H7 (cell line): ENCODE measurements at regions not wholly inside any gene's neighbourhood (a gene's known extent, or its start where the extent isn't known, plus 50 kb on each side); places are given as distances from the start of the nearest gene placed in this dataset.
"Not testable (repeated sequence)": the region's sequence is repeated elsewhere in the genome, so short reads cannot be mapped to it uniquely, and the experiment has no call there.

ENCODE experiments used
- DNase-seq: peaks from one replicate; pipeline ENCODE4 v3.0.0; 2012
- H3K27me3 ChIP-seq: 2 replicates; pipeline ENCODE4 v1.6.0; 2011; ENCODE audit warnings: mild to moderate bottlenecking, low read length; ENCODE audit not compliant: control insufficient read depth, insufficient read depth
- H3K36me3 ChIP-seq: replicated peaks from 2 replicates; pipeline ENCODE4 v1.5.1; 2011; ENCODE audit warnings: low read length; ENCODE audit not compliant: control insufficient read depth, insufficient read depth
- H3K4me3 ChIP-seq: 2 replicates; pipeline ENCODE4 v1.5.1; 2011; ENCODE audit warnings: low read depth, mild to moderate bottlenecking, control low read depth, low read length, moderate library complexity; ENCODE audit not compliant: insufficient read depth

DNA sequence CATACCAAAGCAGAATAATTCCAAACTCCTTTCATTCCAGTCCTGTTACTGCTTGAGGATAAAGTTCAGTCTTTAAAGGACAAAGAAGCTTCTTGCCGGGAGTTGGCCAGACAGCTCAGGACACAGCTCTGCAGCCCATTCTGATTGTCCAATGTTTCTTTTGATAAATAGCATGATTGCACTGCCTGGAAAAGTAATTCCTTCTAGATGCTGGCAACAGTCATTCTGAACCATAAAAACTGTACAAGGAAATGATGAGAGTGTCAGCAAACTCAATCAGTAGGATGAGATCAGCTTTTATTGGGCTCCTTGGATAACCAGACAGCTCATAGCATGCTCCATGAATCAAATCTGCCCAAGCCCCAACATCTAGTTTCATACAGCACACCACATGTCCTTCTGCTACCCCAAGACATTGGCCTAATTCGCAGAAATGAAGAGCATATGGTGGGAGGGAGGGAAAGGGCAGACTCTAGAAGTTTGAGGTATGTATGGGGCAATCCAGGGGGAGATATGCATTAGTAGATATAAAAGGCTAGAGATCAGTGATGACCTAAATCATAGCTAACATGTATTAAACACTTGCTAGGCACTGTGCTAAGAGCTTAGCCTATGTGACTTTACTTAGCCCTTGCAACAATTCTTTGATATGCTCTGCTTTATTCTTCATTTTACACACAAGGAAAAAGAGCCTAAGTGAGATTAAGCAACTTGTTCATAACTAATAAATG, 219.9 kb upstream of the NREP start:
- Histone ChIP-seq H3K36me3 (no peaks in the 10 kb centered on the region), H3K27me3 (no peaks in the 10 kb centered on the region), H3K4me3 (no peak overlapping the region)
- no peak for DNase-seq

DNA sequence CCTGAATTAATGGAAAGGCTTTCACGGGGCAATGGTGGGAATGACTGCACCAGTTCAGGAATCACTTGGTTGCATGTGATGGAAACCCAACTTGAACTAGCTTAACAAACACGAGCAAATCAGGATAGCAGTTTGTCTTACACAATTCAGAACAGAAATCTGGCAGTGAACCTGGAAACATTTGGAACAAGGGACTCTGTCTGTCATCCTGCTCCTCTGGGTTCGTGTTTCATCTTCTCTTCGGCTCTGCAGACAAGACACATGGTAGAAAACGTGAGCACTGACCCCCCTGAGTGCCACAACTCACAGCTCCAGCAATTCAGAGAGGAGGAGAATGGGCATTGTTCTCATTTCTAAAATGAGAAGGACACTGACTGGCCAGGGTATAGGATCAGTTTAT, 218.1 kb upstream of the NREP start:
- no peaks in the 10 kb centered on the region for H3K36me3 ChIP-seq
- H3K27me3 ChIP-seq = no peaks in the 10 kb centered on the region
- H3K4me3 ChIP-seq = no peak overlapping the region
- DNase-seq = no peak

DNA sequence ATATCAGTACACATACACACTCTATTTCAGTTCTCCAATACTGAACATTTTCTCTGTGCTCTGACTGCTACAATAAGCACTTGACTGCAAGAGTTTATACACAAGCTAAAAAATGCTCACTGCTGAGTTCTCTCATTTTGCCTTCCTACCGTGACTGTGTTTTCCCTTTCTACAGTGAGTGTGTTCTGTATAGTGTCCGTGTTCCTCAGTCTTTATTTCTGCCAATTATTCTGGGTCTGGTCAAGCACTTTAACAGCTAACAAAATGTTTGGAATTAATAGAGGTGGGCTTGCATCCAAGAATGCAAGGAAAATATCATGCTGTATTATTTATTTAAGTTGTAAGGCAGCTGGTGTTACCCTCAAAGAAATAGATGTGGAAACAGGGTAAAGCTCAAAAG, 217.0 kb upstream of the NREP start:
- Histone ChIP-seq H3K4me3 (no peak overlapping the region), H3K36me3 (no peaks in the 10 kb centered on the region), H3K27me3 (no peaks in the 10 kb centered on the region)
- no peak for DNase-seq

DNA sequence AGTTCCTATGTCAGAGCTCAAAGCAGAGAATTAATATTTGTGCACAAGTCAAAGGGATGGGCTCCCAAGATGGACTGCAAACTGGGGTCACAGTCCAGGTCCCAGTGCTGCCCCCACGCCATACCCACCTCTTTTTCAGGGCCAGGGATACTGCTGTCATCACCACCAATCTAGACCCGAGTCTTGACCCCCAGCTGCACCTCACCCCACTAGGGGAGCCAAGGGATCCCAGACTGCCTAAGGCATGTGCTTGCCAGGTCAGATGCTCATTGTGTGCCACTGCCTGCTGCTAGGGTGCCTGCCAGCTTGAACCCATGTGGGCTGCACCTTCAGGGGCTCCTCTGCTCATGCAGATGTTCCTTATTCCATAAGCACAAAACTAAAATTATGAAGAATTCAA, 215.6 kb upstream of the NREP start:
- no peak for DNase-seq
- Histone ChIP-seq H3K4me3 (no peak overlapping the region), H3K27me3 (no peaks in the 10 kb centered on the region), H3K36me3 (no peaks in the 10 kb centered on the region)

DNA sequence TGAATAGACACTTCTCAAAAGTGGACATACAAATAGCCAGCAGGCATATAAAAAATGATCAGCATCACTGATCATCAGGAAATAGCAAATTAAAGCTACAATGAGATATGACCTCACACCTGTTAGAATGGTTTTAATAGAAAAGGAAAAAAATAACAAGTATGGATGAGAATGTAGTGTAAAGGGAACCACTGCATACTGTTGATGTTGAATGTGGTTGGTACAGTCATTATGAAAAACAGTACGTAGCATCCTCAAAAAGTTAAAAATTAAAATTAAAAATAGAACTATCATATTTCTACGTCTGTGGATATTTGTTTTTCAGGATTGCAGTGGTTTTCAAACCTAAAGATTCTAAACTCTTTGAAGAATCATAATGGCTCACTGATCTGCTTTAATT, 215.1 kb upstream of the NREP start:
- H3K4me3 ChIP-seq = no peak overlapping the region
- no peaks in the 10 kb centered on the region for H3K27me3 ChIP-seq
- DNase-seq = no peak
- H3K36me3 ChIP-seq = no peaks in the 10 kb centered on the region

DNA sequence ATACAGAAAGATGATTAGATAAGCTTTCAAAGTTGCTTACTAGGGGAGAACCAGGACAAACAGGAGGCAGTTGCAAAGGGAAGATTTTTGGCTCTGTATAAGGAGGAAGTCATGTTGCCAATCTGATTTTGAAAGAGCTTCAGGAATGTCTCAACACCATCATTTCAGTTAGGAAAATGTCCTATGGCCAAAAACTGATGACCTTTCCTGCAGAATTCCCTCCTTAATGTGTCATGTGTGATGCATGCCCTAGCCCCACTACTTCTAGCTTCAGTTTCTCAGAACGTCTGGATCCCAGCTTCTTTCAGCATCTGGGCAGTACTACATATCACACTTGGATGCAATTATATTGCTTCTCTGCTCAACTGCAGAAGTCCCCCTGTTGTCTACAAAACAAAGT, 211.5 kb upstream of the NREP start:
- DNase-seq = no peak
- Histone ChIP-seq H3K27me3 (no peaks in the 10 kb centered on the region), H3K4me3 (no peak overlapping the region), H3K36me3 (no peaks in the 10 kb centered on the region)

DNA sequence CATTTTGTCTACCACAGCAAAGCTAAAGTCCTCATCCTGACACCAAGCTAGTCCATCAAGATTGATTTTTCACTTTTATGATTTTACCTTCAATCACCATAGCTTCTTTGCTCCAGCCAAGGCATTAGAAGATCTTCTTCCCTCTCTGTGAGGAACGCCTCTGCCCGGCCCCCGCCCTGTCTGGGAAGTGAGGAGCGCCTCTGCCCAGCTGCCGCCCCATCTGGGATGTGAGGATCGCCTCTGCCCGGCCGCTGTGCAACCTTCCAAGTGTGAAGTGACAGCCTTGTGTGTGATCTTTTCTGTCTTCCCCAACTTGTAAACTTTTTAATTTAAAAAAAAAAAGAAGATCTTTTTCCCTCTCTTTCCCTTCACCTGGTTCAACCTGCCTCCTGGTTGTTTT, 210.5 kb upstream of the NREP start:
- Histone ChIP-seq H3K4me3 (no peak overlapping the region), H3K27me3 (no peaks in the 10 kb centered on the region), H3K36me3 (no peaks in the 10 kb centered on the region)
- no peak for DNase-seq

DNA sequence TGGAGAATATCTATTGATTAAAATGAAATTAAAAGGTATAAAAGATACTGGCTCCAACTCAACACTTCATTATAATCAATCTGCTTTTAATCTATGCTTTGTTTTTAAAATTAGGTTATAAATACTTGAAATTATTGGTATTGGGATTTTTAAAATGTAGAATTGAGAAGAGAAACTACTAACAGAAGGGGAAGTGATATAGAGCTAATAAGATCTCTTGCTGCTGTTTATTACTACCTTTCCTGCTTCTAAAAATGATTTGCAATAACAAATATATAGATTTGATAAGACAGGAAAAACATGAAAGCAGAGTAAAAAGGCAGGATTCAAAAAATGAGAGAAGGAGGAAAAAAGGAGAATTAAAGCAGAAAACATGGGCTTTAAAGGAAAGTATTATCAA, 209.3 kb upstream of the NREP start:
- DNase-seq = no peak
- Histone ChIP-seq H3K27me3 (no peaks in the 10 kb centered on the region), H3K36me3 (no peaks in the 10 kb centered on the region), H3K4me3 (no peak overlapping the region)

DNA sequence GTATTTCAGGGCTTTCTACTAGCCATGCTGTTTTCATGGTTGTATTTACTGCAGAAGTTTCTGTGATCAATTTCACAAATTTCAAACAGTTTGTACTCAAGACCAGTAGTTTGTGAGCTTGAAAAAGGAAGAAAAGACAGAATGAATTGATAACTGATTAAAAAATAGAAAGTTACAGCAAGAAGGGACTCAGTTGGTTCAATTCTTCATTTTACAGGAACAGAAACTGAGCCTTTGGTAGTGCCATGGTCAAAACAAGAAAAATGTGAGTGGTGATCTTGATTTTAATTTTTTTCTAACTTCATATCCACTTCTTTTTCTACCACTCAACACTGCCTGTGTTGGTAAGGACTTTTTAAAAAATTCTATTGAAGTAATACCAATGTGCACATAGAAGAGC, 206.6 kb upstream of the NREP start:
- H3K36me3 ChIP-seq = no peaks in the 10 kb centered on the region
- no peak overlapping the region for H3K4me3 ChIP-seq
- no peak for DNase-seq
- H3K27me3 ChIP-seq = no peaks in the 10 kb centered on the region

DNA sequence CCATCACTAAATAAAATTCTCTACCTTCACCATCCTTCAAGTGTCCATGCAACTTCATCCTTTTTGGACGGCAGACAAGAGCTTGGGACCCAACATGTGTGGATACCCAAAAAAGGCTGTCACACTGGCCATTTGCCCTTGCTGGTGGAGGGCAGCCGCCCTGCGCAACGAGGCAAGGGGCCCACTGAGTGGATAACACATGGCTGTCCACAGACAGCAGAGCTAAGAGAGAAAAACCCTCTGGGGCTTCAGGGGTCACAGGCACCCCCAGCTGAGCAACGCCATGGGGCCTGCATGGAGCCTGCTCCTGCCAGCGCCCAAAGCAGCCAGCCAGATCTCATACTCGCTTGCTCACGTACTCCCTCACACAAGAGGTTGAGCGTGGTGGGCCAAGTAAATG, 205.9 kb upstream of the NREP start:
- DNase-seq = no peak
- no peaks in the 10 kb centered on the region for H3K36me3 ChIP-seq

DNA sequence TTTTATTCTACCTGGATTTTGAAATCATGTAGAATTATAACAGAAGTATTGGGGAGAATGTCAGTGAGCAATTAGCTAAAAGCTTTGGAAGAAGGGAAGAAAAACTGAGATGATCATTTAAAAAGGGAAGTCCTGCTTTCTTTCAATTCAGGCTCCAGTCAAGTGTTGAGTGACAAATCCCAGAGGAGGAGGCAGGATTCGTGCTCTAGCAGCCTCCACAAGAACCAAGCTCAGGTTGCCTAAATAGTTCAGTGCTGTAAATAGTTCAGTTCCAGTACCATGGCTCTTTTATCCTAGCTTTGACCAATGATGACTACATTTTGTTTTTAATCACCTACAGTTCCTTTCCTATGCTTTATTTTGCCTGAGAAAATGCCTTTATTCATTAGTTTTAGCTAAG, 204.9 kb upstream of the NREP start:
- no peaks in the 10 kb centered on the region for H3K27me3 ChIP-seq
- no peak for DNase-seq
- H3K4me3 ChIP-seq = no peak overlapping the region
- no peaks in the 10 kb centered on the region for H3K36me3 ChIP-seq

More for the DNA sequence above, 205.9 kb upstream of the NREP start:
- Histone ChIP-seq H3K27me3 (no peaks in the 10 kb centered on the region), H3K4me3 (no peak overlapping the region)

DNA sequence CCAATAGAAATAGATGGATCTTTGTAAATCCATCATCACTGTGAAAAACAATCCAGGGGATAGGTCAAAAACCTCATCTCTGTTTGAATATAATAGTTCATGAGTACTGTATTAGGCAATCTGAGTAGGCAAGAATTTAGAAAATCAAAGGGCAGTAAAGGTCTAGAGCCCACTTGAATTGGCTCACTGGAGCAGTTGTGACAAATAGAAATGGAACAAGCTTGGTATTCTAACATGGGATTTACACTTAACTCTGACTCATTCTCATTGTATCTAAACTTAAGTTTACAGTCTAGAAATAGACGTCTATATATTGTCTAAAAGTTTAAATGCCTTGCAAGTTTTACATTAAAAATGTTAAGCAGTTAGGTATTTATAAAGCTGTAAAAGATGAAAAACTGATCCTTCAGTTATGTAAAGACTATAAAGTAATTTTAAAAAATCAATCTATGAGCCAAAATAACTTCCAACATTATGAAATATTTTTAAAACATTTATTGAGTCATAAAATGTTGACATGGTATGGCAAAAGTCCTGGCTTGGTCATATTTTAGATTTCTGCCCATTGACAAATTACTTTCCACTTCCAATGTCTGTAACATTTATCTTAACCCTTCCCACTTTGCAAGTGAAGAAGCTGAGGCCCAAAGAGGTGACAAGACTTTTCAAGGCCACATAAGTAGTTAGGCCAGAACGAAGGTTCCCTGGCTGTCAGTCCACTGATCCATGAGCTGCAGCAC, 203.7 kb upstream of the NREP start:
- Histone ChIP-seq H3K36me3 (no peaks in the 10 kb centered on the region), H3K4me3 (no peak overlapping the region), H3K27me3 (no peaks in the 10 kb centered on the region)
- DNase-seq = no peak

DNA sequence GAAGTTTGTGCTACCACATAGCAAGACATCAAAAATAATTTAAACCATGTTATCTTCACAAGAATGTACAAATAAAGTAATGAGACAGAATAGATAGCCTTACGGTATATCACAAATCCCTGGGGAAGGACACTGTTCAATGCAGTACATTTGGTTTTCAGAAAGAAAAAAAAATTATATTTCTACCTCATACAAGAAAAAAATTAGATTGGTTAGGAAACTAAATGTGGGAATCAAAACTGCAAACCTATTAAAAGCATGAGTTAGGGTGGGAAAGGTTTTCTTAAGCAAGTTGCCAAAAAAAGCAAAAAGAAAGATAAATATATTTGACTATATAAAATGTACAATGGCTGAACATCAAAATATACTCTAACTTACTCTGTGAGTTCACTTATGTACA, 201.9 kb upstream of the NREP start:
- DNase-seq = no peak
- Histone ChIP-seq H3K36me3 (no peaks in the 10 kb centered on the region), H3K4me3 (no peak overlapping the region), H3K27me3 (no peaks in the 10 kb centered on the region)

DNA sequence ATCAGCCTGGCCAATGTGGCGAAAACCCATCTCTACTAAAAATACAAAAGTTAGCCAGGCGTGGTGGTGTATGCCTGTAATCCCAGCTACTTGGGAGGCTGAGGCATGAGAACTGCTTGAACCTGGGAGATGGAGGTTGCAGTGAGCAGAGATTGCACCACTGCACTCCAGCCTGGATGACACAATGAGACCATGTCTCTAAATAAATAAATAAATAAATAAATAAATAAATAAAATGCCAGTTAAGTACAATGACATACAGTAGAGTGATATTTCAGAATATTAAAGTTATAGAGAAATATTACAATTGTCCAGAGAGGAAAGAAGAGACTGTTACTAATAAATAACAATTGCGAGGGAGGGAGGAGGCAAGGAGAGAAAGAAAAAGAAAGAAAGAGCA, 199.8 kb upstream of the NREP start:
- H3K4me3 ChIP-seq, H3K36me3 ChIP-seq, DNase-seq, H3K27me3 ChIP-seq: not testable (repeated sequence)

DNA sequence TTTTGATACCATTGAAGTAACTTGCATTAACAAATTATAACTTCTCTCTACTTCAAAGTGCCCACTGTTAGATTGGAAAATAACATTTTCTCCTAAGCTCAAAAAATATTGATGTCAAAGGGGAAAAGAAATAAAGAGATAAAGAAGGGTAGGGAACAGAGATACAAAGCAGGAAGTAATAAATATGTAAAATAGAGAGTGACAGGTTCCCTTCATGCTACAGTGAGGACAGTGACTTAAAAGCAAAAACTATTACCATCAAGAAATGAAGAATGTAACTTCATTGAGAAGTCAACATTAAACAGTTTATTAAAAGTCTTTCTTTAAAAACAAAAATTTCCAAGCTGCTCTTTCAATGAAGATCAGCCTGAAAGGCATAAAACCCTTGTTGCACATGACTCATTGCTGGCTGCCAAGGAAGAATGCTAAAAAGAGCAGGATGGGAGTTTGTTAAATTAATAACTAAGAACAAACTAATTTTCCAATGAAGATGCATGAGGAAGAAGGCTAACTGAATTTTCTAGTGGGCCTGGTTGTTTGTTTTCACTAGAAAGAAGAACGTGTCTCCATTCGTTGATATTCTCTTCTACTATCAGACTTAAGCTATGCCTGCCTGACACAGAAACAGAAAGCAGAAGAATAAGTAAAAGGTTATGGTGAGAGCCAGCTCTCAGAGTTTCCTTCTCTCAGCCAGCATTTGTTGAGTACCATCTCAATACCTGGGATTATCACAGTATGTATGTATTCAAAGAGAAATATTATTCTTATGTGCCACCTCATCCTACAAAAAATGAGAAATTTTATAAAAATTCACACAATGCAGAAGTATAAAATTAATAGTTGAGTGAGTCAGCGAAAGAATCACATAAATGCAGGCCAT, 197.8 kb upstream of the NREP start:
- no peaks in the 10 kb centered on the region for H3K36me3 ChIP-seq
- no peak overlapping the region for H3K4me3 ChIP-seq
- H3K27me3 ChIP-seq = no peaks in the 10 kb centered on the region
- DNase-seq = no peak
